Daoy (cell line): ENCODE measurements at regions not wholly inside any gene's neighbourhood (a gene's known extent, or its start where the extent isn't known, plus 50 kb on each side); places are given as distances from the start of the nearest gene placed in this dataset.
"Not testable (repeated sequence)": the region's sequence is repeated elsewhere in the genome, so short reads cannot be mapped to it uniquely, and the experiment has no call there.

Experiments used
- DNase-seq: peaks from one replicate; pipeline ENCODE4 v3.0.0-alpha.2; 2015; ENCODE audit warnings: low read depth

DNA sequence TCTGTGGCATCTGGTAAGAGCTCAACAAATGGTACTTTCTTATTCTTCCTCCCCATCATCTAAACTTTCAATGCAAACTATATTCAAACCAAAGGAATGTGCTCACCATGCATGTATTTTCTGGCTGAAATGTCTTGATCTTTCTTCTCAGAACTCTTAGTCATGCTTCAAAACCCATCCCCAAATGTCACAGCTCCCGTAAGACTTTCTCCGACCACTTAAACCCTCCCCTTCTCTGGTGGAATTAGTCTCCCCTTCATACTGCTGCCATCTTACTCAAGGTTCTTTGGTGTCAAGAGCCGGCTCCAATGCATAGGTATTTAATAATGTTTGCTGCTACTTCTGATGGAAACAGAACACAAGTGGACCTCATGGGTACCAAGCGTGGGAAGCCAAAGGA, 538.1 kb downstream of the MATN1 start:
- DNase-seq = no peak

DNA sequence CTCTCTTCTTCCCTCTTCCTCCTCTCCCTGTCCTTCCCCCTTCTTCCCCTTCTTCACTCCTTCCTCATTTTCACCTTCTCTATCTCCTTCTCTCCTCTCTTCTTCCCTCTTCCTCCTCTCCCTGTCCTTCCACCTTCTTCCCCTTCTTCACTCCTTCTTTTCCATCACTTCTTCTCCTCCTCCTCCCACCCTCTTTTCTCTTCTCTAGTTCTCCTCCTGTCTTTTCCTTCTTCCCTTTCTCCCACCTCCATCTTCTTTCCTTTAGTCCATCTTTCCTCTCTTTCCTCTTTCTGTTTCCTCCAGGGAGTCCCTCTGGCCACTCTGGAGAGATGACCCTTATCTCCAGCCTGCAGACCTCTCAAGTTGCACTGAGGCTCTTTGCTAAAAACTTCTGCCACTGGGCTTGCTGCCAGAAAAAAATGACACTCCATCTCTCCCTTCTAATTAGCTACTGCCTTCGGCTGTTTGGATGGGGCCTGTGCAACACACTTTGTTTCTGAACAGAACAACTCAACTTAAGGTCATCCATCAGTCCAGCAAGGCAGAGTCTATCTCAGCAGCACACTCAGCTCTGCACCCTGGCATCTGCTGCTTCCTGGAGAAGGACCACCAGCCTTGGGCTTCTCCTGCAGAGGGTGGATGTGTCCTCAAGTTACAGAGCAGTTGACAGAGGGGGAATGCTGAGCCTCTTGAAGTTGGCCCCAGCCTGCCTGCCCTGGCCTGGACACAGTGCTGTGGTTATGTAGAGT, 538.8 kb downstream of the MATN1 start:
- DNase-seq = no peak

DNA sequence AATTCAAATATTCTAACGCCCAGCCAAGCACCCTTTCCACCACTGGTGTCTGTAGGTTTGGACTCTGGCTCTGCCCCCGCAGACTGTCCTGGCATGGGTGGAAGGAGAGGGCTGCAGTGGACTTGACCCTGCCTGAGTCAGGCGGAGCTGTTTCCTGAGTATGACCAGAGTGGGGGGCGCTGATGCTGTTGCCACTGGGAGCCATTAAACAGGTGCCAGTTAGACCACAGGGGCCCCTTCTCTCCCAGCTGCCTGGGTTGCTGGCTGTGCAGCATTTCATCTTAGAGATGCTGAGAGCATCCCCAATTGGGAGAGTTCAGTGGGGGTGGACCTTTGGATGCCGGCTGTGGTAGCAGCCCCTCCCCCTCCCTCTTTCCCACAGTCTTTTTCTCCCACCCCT, 539.5 kb downstream of the MATN1 start:
- DNase-seq = no peak

DNA sequence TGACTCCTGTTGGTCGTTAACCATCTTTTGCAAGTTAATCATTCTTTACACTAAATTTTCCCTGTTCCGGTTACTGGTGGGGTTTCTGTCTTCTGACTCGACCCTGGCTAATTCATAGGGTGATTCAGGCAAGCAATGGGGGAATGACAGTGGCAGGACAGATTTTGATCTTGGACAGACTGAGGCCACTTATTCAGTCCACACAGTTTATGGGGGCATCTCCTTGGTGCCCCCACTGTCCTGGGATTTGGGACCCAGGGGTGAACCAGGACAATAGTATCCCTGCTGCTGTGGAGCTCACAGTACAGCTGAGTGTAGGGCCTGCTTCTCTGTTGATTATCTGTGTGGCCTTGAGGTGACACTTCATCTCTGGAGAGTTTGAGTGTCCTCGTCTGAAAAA, 540.4 kb downstream of the MATN1 start:
- no peak for DNase-seq

DNA sequence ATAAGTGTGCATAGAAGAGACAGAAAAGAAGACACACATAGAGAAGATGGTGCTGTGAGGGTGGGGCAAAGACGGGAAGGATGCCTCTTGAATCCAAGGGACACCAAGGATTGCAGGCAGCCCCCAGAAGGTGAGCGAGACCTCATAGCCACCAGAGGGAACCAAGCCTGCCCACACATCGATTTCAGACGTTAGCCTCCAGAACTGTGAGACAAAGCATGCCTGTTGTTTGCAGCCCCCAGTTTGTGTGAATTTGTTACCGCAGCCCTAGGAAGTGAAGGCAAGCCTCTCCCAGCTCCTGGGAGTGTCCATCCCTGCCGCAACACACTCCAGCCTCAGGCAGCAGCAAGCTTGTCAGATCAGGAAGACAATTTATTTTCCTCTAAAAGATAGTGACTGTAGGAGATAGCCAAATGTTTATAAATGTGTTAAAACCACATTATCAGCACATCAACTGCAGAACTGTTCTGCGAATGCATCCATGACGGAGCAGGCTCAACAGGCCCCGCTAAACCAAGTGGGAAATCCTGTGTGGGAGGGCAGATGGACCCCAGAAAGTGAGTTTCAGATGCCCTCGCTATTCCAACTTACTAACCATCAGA, 543.3 kb downstream of the MATN1 start:
- DNase-seq = no peak

DNA sequence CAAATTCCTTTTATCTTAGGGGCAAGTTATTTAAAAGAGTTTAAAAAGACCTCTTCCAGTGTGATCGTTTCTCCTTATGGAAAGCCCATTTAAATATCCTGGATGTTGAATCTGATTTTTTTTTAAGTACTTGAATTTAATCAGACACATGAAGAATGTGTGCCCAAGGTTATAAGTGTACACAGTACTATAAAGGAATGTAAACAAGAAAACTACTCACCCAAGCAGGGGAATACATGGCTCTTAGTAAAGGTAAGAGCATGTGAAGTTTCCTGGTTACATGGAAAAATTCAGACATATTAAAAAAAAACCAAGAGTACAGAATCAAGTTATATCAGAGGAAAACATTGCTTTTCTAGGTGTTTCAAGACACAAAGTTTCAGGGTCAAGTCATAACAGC, 546.9 kb downstream of the MATN1 start:
- no peak for DNase-seq

DNA sequence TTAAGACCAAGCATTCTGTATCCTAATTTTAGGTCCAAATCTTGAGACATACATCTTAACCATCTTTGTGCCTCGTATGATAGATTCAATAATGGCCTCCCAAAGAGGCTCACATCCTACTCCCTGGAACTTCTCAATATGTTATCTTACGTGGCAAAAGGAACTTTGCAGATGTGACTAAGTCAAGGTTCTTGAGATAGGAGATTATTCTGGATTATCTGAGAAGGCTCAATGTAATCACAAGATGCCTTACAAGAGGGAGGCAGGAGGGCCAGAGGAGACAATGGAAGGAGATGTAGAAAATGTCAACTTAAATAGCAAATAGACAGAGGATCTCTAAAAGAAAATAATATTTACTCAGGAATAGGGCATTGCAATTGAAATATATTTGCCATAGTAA, 548.9 kb downstream of the MATN1 start:
- DNase-seq = no peak

DNA sequence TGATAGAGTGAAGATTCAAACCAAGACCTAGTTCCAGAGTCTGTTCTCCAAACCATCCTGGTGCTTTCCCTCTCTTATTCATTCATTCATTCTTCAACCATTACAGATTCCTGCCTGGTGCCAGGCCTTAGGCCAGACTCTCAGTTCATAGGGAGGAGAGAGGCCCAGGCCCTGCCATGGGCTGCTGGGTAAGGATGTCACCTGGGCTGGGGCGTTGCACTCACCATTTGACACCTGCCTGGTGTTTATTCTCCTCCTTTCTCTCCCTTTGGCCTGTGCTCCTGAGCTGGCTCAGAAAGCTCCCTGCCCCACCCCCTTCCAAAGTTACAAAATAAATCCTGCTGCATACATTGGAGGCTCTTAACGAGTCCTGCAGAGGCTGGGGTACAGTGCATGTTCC, 549.8 kb downstream of the MATN1 start:
- DNase-seq = no peak

DNA sequence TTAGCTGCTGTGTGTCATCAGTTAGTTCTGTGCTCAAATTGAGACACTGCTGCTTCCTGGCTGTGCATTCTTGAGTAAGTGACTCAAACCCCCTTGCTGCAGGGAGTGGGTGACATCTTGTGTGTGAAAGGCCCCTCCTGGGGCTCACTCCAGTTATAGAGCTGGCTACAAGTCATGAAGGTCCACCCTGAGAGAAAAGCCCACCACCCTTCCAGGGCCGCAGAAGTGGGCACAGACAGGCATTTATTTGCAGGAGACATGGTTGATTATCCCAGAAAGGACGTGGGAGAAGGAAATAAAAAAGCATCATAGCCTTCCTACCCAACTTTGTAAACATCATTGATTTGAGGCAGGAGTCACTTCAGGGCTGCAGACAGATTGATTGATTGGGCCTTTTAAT, 550.6 kb downstream of the MATN1 start:
- peak; percentile 41 for DNase-seq

DNA sequence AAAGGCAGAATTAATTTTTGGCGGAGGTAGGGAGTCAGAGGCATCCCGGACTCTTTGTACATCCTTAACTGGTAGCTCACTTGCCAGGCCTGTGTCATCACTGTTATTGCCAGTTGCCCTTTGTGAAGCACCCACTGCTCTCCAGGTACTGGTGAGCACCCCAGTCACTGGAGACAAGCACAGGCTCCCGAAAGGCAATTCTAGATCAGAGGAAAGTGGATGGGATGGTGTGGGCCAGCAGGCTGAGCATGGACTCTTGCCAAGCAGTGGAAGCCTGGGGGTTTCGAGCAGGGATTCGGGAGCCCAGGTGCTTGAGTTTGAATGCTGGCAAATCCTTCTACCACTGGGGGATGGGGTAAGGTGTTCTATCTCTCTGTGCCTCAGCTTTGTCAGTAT, 551.1 kb downstream of the MATN1 start:
- no peak for DNase-seq

DNA sequence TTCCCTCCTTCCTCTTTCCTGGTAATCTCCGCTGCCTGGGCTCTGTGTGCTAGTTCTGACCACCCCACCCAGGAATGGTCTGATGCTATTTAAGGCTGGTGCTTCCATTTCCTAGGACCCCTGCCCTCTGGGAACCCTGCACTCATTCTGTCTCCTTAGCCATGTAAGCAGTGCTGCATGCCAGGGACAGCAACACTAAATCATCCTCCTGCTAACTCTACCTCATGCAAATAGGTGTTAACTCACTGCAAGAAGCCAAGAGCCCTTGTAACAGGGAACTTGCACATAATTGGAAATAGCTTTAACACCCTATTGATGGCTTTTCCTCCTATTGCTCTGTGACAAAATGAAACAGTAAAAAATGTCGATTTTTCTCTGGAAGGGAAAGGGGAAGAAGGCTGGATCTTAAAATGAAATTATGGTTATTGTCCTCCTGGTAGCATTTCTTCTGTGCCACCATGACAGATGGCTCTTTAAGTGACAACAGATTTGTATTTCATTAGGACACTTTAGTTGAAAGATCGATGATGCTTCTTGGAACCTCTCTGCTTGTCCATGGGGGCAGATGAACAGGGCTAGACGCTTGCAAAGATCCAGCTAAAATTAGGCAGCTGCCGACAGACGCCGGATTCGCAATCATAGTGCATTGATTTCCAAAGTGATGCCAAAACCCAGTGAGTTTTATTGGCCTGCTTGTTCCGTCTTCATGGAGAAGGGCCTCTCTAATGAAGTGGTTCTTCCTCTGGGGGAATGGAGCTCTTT, 551.7 kb downstream of the MATN1 start:
- no peak for DNase-seq

DNA sequence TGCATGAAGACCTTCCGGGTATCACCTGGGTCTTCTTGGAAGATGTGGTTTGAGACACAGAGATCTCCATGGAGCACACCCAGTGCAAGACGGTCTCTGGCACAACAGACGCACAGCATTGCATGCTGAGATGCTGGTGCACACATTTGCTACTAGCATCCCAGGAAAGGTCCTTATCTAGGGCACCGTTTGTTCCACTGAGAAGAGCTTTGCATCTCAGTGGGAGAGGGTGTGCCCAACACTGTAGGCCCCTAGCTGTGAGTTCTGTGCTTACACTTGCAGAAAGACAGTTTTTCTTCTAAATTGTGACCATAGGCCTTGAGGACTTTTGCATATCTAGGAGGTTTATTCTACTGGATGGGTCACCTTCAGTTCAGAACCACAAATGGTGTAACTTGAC, 554.1 kb downstream of the MATN1 start:
- DNase-seq = no peak

DNA sequence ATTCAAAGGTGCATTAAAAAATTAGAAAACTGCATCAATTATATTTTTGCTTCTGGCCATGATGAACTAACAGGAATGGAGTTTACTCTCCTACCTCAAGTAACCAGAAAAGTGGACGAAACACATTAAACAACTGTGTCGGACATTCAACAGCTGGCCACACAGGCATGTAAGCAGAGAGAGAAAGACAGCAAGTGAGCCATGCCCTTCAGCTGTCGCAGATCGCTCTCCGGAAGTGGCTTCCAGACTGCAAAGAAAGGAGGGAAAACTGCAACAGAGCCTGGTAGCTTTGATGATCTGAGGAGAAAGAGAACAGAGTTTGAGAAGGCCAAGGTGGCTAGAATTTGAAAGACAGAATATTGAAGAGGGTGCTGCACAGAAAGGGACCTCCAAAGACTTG, 557.2 kb downstream of the MATN1 start:
- no peak for DNase-seq

DNA sequence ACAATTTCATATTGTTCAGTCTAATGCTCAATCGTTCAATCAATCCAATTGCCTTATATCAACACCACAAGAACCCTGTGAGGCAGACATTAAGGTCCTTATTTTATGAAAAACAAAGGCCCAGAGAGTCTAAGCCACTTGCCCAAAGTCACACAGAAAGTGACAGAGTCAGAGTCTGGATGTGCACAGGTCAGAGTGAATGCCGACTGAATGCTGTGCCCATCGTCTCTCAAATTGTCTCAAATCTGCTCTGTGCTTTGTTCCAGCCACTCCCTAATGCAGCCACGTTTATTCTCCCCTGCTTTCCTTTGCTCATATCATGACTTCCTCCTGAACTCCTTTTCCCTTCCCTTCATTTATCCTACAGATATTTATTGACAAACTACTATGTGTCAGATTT, 558.3 kb downstream of the MATN1 start:
- no peak for DNase-seq

DNA sequence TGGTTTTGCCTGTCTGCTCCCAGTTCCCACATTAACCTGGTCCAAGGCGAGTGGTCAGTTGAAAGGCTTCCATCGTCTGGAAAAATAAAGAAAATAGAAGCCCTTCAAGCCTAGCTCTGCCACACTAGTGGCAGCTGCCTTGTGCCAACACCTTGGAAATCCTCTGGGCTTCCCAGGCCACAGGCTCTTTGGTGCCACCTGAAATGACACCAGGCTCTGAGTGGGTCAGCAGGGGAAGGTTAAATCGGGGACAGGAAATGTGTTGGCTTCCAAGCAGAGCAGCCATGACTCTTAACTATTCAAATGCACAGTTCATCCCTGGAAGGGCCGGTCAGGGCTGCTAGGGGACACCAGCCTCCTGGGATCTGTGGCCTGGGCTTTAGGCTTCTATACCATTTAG, 558.7 kb downstream of the MATN1 start:
- no peak for DNase-seq

DNA sequence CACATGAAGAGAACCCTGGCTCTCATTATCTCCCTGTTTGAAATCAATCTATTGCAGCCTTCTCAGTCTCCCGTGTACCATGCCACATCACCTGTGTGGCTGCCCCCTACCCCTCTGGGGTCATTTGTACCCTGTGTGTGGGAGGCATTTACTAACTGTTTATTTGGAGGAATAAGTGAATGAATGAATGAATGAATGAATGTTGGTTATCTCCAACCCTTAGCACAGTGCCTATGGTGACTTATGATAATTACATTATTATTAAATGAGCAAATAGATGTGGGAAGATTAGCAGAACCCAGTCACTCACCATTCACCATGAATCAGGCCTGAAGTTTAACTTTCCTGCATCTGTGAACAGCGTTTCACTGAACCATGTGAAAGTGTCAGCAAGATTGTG, 560.8 kb downstream of the MATN1 start:
- DNase-seq = no peak

DNA sequence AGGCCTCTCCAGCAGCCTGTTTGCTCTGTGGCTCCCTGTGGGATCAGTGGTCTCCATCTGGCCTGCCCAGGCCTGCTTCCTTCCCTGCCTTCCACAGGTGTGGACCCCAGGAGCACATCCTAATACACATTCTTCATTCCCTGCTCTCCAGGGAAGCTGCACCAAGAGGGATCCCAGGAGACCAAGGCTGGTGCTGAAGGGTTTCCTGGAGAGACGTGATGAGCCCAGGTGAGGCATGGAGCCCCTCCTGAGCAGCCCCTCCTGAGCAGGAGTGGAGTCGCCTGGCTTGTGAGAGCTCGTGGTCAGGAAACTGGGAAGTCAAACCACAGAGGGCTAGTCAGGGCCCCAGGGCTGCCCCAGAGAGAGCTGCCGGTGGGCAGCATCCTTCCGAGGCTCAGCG, 561.4 kb downstream of the MATN1 start:
- DNase-seq = no peak

DNA sequence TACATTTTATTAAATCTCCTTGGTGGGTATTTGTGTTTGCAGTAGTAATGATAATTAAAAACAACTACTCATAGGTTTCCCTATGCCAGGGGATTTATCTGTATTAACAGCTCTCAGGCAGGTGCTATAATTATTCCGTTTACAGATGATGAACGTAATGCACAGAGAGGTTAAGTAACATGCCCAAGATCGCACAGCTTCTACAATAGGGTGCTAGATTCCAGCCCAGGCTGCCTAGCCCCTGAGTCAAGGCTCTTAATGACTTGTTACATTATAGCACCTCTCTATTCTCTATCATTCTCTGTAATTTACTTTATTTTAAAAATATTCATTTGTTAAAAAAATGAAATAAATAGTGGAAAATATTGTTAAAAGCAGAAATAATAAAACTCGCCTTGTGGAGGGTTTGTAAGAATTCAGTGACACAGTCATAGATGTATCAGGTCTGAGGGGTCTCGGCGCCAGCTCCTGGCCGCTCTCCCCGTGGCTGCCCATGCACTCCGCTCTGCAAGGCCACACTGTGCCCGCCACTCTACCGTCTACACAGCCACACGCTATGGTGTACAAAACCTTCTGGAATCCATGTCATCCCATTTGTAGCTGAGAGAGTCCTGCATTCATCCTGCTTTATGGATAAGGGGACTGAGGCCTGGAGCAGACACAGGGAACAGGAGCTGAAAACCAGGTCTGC, 562.2 kb downstream of the MATN1 start:
- DNase-seq = no peak

DNA sequence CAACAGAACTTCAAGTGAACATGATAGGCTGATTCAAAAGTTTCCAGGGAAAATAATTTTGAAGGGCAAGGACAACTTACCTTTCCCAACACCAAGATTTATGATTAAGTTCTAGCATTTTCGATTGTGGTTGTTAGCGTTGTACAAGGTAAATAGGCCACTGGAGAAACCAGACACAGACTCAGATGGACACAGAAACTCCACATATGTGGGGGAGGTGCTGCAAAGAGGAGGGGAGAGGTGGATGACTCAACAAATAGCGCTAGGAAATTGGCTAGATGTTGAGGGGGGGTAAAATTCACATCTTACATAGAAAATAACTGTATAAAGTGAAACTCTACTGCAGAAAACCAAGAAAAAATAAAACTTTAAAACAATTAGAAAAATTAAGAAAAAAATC, 564.4 kb downstream of the MATN1 start:
- DNase-seq = peak; percentile 45

DNA sequence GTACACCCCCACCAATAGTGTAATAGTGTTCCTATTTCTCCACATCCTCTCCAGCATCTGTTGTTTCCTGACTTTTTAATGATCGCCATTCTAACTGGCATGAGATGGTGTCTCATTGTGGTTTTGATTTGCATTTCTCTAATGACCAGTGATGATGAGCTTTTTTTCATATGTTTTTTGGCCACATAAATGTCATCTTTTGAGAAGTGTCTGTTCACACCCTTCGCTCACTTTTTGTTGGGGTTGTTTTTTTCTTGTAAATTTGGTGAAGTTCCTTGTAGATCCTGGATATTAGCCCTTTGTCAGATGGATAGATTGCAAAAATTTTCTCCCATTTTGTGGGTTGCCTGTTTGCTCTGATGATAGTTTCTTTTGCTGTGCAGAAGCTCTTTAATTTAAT, 567.7 kb downstream of the MATN1 start:
- DNase-seq = not testable (repeated sequence)

DNA sequence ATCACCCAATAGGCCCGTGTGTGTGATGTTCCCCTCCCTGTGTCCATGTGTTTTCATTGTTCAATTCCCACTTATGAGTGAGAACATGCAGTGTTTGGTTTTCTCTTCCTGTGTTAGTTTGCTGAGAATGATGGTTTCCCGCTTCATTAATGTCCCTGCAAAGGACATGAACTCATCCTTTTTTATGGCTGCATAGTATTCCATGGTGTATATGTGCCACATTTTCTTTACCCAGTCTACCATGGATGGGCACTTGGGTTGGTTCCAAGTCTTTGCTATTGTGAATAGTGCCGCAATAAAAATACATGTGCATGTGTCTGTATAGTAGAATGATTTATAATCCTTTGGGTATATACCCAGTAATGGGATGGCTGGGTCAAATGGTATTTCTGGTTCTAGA, 568.1 kb downstream of the MATN1 start:
- not testable (repeated sequence) for DNase-seq

DNA sequence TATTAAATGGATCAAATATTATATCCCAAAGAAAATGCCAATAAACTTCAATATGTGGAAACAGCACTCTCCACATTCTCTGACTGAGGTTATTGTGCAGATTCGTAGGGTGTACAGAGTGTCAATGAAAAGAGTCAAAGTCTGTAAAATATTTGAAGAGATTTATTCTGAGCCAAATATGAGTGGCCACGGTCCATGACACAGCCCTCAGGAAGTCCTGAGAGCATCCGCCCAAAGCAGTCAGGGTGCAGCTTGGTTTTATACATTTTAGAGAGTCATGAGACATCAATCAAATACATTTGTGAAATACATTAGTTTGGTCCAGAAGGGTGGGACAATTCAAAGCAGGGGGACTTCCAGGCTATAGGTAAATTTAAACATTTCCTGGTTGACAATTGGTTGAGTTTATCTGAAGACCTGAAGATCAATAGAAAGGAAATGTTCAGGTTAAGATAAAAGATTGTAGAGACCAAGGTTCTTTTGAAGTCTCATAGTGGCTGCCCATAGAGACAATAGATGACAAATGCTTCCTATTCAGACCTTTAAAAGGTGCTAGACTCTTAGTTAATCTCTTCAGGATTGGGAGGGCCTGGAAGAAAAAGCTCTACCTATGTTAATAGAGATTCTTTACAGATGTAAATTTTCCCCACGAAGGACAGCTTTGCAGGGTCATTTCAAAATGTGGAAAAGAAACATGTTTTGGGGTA, 569.5 kb downstream of the MATN1 start:
- no peak for DNase-seq
